ENCODE measurements at regions not wholly inside any gene's neighbourhood (a gene's known extent, or its start where the extent isn't known, plus 50 kb on each side); places are given as distances from the start of the nearest gene placed in this dataset.
"Not testable (repeated sequence)": the region's sequence is repeated elsewhere in the genome, so short reads cannot be mapped to it uniquely, and the experiment has no call there.

GRCh38 chr6:155770313-155770712 is 314.7 kb upstream of the NOX3 start:
- TF ChIP-seq CTCF (IDR thresholded peaks at IDR 0.05; ENCODE audit: control extremely low read depth, extremely low read depth, low read depth, missing control alignments) = no peak
- CTCF ChIA-PET = interaction anchor here (0.7 kb wide), 1 partner anchor 1505 kb away, joined by 3 read pairs; no protein-coding TSS in a partner anchor
- POLR2A ChIA-PET = no interaction called here
- no peak for DNase-seq (ENCODE audit: extremely low spot score)

- no peak for DNase-seq (ENCODE audit: extremely low spot score)
- POLR2A ChIA-PET = no interaction called here
- CTCF ChIA-PET = interaction anchor here (0.9 kb wide), 1 partner anchor 10 kb away, joined by 3 read pairs; no protein-coding TSS in a partner anchor
- no peak for TF ChIP-seq CTCF (IDR thresholded peaks at IDR 0.05; ENCODE audit: control extremely low read depth, extremely low read depth, low read depth, missing control alignments)
Observed at GRCh38 chr6:155765275-155766194, 309.9 kb upstream of the NOX3 start.

GRCh38 chr6:155762649-155763048 is 307.0 kb upstream of the NOX3 start:
- ChIA-PET POLR2A (no interaction called here), CTCF (interaction anchor here (2.9 kb wide), 1 partner anchor 14 kb away, joined by 9 read pairs; no protein-coding TSS in a partner anchor)
- no peak for TF ChIP-seq CTCF (IDR thresholded peaks at IDR 0.05; ENCODE audit: control extremely low read depth, extremely low read depth, low read depth, missing control alignments)
- no peak for DNase-seq (ENCODE audit: extremely low spot score)

GRCh38 chr6:155755452-155755851 is 299.8 kb upstream of the NOX3 start:
- TF ChIP-seq CTCF (IDR thresholded peaks at IDR 0.05; ENCODE audit: control extremely low read depth, extremely low read depth, low read depth, missing control alignments) = no peak
- CTCF ChIA-PET = no interaction called here
- POLR2A ChIA-PET = no interaction called here
- no peak for DNase-seq (ENCODE audit: extremely low spot score)

- DNase-seq (ENCODE audit: extremely low spot score); POLR2A ChIA-PET: not testable (repeated sequence)
- CTCF ChIA-PET = interaction anchor here (0.6 kb wide), 1 partner anchor 18 kb away, joined by 3 read pairs; no protein-coding TSS in a partner anchor
Observed at GRCh38 chr6:155748778-155749177, 293.1 kb upstream of the NOX3 start.

- TF ChIP-seq CTCF (IDR thresholded peaks at IDR 0.05; ENCODE audit: control extremely low read depth, extremely low read depth, low read depth, missing control alignments) = no peak
- CTCF ChIA-PET = no interaction called here
- POLR2A ChIA-PET = no interaction called here
- DNase-seq (ENCODE audit: extremely low spot score) = no peak
Observed at GRCh38 chr6:155747491-155747890, 291.9 kb upstream of the NOX3 start.

GRCh38 chr6:155740781-155741399 is 285.3 kb upstream of the NOX3 start:
- ChIA-PET POLR2A (no interaction called here), CTCF (interaction anchor here (1.5 kb wide), 1 partner anchor 13 kb away, joined by 3 read pairs; no protein-coding TSS in a partner anchor)
- TF ChIP-seq CTCF (IDR thresholded peaks at IDR 0.05; ENCODE audit: control extremely low read depth, extremely low read depth, low read depth, missing control alignments) = no peak
- DNase-seq (ENCODE audit: extremely low spot score) = no peak

All from GM10248 (cell line).